SK-N-DZ (cell line): ENCODE measurements at regions not wholly inside any gene's neighbourhood (a gene's known extent, or its start where the extent isn't known, plus 50 kb on each side); places are given as distances from the start of the nearest gene placed in this dataset.

Experiments
- DNase-seq: peaks from one replicate; pipeline ENCODE4 v3.0.0-alpha.2; 2015; ENCODE audit warnings: low spot score

DNA sequence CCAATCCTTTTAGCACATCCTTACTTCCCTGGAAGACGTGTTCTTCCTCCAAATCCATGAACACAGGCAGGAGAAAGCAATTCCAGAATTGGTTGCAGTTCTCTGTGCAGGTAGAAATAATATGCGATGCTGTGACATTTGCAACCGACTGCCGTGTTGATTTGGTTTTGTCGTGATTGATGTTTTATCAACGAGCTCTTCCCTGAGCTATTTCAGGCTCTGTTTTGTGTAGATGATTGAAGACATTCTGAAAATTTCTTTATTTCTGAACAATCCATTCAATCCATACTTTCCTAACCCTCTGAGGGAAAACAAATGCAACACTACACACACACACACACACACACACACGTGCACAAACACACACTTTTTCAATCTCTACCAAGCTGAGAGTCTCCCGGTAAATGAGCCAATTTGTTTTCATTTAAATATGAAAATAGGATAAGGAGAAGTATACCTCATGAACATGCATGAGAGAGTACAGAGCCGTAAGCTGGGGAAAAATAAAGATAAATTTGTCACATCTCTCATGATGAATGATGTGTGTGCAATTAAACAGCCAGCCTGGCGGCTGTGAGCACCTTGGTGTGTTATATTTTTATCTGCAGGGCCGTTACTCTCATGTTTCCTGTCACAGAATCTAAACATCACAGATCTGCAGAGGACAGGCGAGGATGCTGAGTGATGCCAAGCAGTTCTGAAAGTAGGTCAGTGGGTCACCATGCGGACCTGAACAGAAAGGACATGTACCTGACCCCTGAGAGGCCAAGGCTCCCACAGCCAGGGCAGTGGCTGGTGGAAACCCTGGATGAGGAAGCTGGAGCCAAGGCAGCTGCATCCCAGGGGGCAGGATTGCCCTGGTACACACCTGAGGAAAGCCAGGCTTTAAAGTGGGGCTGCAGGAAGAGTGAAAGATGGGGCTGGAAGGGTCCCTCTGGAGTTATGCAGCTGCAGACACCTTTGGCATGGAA, 64.8 kb downstream of the PDCL3 start:
- DNase-seq: no peak

DNA sequence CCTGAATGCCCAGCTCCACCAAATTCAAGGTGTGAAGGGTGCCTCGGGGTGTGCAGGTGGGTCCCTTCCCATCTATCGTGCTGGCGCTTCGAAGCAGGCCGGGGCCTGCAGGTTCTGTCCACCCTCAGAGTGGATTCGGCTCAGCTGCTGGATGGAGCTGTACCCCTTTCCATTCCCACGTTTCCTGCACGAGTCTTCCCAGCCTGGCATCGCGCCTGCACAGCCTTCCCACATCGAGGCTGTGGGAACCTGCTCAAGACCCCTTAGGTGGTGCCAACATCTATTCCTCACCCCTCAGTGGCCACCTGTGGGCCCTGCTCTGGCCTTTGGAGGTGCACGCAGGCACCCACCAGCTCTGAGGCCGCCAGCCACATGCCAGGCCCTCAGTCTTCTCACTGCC, 65.7 kb downstream of the PDCL3 start:
- DNase-seq: no peak

DNA sequence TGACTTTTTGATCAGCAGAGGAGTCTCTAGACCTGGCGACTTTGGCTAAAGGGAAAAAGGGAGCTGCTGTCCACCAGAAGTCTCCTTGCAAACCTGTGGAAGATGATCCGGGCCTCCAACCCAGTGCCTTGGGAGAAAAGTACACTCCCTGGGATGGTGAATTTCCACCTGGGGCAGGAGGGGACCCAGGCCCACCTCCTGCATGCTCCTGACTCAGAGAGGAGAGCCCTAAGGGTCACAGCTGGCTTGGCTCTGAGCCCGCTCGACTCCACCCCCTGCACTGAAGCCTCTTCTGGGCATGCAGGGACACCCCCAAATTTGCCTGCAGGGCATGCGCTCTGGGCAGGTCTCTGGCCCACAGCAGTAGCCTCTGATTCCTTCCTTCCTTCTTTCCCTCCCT, 66.5 kb downstream of the PDCL3 start:
- DNase-seq: no peak

DNA sequence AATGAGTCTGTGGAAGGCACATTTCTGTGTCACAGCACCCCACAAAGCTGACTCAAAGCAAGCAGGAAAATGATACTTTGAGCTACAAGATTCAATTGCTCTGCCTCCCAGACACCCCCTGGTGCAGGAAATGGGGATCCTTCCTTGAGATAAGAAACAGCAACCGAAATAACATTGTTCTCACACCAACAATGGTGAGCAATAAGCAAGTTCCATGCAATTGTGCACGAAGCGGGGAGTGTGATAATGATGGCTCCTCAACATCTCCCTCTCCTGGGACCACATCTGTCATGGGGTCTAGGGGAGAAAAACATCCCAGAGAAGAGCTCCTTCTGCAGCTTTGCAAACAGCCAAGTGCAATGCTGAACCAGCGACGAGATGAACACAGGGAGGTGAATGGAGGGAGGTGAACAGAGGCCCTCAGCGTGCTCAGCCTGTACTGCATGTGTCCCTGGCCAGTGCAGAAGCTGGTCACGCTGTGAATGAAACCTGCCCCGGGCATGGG, 67.7 kb downstream of the PDCL3 start:
- no peak for DNase-seq

DNA sequence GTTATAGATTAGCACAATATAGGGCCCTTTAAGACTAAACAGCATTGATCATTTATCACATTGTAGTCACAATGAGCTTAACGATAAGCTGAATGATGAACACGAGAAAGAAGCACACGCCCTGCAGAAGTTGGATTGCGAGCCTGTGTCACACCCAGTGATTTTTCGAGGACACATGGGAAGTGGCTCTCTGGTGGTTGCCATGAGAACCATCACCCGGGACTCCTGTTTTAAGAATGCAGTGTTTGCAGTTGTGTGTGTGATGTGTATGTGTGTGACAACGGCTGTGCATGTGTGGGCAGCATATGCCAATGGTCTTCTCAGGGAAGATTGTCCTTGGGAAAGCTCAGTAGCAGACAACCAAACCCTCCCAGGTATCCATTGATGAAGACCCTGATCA, 69.2 kb downstream of the PDCL3 start:
- DNase-seq: no peak

DNA sequence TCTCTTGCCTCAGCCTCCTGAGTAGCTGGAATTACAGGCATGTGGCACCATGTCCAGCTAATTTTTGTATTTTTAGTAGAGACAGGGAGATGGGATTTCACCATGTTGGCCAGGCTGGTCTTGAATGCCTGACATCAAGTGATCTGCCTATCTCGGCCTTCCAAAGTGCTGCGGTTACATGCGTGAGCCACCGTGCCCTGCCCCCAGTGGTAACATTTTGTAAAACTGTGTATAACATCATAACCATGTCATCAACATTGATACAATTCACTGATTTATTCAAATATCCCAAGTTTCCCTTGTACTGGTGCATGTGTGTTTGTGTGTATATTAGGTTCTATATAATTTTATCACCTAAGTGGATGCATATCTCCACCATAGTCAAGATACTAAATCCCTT, 70.0 kb downstream of the PDCL3 start:
- no peak for DNase-seq

DNA sequence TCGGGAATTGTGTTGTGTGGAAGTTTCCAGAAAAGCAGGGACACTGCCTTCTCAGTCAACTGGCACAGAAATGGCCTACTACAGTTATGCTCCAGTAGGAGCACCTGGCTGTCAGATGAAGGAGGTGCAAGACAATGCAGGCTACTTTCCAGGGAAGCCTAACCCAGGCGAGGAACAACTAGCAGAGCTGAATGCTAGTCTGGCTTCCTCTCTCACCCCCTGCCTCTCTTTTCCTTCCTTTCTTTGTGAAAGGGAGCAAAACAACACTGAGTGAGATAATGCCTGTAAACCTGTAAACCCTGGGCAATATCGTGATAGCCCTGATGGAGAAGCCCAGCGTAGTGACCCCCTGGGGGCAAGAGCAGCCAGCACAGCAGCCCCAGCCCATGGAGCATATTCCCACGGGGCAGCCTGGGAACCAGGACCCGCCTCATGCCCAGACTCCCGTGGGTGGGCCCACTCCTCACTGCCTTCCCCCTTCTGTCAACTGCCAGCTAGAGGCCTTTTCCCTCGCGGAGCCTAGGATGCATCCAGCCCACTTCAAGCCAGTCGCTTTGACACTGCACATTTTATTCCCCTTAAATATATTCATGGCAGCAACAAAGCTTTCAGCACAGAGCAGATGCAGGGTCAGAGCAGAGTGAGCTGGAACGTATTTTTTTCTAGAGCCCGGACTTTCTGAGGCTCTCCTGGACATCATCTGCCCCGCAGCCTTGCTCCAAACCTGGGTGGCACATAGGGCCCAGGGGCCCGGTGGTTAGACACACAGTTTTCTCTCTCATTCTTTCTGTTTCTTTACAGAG, 77.0 kb downstream of the PDCL3 start:
- no peak for DNase-seq

DNA sequence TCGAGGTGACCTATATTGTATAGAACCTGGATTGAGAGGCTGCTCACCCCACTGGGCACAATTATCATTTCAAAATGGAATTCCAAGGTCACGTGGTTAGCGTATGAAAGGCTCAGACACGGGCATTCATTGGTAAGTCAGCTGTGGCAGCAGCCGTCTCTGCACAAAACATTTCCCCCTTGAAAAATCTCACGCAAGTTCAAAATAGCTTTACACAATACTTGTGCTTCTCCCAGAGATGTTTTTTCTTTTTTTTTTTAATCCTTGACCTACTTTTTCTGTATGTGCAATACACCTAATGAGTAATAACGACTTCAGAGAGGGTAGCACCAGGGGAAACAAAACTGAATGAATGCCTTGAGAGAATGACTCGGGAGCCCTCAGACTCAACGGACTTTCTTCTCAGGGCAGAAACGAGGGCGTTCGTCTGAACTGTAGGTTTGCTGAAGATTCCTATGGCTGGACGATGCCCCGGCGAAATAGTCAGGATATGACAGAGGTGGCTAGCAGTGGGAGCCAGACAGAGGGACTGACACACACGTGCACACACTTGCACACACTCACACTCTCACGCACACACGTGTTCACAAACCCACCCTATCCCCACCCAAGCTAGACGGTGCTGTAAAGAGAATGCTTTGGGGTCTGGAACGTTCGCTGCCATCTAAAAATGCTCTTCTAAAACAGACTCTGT, 77.8 kb downstream of the PDCL3 start:
- no peak for DNase-seq

DNA sequence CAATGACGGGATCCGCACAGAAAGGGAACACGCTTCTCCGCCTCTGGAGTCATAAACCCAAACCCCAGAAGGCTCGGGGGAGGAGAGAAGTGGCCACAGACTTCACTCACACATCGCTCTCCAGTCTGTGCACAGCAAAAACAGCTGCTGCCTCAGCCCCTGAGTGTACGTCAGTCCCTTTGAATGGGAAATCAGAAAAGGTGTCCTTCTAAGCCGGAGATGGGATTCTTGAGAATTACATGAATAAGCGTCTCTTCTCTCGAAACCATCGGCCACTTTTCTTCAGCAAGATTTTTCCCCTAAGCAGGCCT, 78.3 kb downstream of the PDCL3 start:
- DNase-seq: no peak

DNA sequence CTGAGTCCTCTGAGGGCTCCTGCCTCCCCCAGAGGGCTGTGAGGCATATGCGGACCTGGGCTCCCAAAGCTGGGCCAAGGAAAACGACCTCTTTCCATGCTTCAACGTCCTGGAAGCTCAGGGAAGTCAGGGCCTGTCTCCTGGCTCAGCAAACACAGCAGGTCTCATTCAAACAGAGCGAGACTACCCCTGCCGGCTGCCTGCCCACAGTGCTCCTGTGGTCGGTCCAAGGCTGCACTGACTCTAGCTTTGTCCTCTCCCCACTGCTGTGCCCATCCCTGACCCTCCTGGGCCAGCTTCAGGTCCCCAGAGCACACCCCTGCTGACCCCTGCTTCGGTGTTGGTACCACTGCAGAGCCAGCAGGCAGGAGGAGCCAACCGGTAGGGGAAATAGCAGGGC, 79.6 kb downstream of the PDCL3 start:
- DNase-seq: no peak

DNA sequence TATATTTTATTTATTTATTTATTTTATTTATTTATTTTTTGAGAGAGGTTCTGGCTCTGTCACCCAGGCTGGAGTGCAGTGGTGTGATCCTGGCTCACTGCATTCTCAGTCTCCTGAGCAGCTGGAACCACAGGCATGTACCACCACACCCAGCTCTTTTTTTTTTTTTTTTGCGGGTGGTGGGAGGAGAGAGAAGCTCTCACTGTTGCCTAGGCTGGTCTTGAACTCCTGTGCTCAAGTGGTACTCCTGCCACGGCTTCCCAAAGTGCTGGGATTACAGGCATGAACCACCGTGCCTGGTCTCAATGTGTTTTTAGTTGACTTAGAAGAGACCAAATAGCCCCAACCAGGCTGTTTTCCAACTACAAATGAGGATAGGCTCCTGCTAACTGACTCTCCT, 80.7 kb downstream of the PDCL3 start:
- DNase-seq: no peak

DNA sequence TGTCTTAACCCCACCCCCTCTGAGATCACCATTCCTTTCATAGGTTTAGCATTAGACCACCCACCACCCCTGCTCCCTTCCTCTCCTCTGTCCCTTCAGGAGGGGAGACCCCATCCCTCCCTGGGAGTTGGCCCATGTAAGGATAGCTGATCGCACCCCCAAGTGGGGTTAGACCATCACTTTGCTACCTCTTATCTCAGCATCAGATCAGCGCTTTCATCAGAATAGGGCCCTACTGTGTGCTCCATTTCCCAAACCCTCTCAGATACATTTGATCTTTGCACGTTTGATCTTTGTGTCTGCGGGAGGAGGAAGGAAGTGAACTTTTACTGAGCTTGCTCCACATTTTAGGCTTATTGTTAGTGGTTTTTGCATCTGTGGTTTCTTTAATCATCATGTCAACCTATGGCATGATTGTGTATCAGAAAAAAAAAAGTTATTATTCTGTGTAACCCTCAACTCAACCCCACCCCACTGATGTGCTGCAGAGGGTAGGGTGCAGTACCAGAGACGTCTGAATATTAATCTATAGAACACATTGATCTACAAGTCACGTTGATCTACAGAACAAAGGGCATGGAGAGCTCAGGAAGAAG, 81.2 kb downstream of the PDCL3 start:
- DNase-seq: no peak

DNA sequence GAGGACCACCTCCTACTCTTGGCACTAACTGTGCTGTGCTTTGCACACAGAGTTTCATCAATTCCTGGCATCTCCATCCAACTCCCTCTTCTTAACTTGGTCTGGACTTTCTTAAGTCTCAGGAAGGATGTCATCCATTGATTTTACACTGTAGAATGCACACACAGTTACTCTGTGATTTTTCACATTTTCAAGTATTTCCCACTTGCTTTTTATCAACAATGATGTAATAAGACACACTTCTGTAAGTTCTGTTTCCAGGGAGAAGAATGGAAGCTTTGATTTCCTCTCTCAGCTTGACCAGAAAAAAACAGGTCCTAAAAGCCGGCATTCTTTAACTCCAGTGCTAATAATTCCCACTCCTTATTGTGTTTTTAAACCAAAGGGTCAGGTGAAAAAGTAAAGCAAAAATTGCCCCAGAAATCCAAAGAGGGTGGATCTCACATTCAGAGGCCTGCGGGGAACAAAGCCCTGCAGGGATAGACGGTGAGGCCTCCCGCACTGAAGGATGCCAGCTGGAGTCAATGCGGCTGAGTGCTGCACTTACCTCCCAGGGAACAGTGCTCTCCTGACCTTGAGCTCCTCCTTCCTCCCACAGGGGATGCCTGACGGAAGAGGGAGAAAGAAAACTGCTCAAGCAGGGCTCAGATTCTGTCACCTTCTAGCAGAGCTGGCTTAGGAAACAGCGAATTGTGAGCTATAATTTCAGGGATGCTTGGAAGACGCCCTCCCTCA, 83.1 kb downstream of the PDCL3 start:
- DNase-seq: no peak

DNA sequence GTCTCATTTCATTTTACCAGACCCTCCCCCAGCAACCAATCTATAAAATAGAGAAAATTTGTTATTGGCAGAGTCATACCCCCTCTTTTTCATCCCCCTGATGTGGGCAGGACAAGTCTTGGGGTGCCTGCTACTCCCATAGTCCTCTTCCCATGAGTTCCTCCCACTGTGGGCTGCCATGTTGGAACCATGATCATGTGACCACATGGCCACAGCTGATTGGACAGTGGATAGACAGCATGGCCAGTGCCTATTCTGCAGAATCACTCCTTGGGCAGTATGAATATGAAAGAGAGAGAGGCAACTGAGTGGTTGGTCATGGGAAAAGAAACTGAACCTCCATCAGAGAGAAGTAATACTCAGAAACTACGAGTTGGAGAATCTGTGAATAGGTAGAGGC, 84.9 kb downstream of the PDCL3 start:
- no peak for DNase-seq

DNA sequence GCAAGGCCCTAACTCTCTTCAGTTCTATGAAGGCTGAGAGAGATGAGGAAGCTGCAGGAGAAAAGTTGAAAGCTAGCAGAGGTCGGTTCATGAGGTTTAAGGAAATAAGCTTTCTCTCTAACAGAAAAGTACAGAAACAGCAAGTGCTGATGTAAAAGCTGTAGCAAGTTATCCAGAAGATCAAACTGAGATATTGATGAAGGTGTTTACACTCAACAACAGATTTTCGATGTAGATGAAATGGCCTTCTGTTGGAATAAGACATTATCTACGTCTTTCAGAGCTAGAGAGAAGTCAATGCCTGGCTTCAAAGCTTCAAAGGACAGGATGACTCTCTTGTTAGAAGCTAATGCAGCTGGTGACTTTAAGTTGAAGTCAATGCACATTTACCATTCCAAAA, 87.4 kb downstream of the PDCL3 start:
- no peak for DNase-seq

DNA sequence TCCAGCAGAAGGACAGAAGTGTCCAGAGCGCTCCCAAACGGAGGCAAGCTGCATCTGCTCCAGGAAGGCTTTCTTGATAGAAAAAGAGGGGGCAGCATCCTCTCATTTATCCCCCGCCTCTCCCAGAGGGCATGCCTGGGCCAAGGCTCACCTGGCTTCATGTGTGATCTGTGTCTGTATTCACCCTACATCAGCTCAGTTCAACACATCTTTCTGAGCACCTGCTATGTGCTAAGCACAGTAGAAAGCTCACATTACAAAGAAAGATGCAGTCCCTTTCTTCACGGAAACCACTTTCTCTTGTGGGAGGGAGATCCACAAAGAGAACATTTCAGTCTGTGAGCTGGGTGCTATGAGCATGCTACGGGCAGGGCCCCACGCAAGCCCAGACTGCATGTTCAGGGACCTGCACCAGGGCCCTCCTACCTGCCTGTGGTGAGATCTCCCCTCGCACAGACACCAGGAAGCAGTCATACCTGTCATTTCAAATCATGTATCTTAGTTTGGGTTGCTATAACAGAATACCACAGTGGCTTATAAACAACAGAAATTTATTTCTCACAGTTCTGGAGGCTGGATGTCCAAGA, 90.7 kb downstream of the PDCL3 start:
- no peak for DNase-seq

DNA sequence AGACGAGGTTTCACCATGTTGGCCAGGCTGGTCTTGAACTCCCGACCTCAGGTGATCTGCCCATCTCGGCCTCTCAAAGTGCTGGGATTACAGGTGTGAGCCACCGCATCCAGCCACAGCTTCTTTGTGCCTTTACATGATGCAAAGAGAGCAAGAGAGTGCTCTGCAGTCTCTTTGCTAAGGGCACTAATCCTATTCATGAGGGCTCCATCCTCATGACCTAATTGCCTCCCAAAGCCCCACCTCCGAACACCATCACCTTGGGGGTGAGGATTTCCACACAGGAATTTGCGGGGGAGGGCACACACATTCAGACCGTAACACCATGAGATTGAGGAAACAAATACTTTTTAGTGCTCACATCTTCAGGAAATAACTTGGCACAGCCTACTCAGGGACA, 91.8 kb downstream of the PDCL3 start:
- no peak for DNase-seq

DNA sequence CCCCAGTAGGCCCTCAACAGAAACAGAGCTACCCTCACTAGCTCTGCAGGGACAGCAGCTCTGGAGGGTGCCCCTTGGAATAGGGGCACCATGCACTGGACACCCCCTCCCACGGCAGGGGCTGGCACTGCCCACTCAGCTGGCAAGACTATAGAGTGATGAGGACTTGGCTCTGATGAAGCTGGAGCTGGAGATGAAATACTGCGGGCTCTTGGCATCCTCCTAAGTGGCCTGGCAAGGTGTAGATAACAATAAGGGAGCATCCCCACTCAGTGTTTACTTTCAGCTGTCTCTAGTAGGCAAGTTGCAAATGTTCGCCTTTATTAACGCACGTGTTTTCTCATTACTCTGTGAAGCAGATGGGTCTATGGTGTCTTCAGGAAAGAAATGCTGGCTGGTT, 92.7 kb downstream of the PDCL3 start:
- DNase-seq: no peak

DNA sequence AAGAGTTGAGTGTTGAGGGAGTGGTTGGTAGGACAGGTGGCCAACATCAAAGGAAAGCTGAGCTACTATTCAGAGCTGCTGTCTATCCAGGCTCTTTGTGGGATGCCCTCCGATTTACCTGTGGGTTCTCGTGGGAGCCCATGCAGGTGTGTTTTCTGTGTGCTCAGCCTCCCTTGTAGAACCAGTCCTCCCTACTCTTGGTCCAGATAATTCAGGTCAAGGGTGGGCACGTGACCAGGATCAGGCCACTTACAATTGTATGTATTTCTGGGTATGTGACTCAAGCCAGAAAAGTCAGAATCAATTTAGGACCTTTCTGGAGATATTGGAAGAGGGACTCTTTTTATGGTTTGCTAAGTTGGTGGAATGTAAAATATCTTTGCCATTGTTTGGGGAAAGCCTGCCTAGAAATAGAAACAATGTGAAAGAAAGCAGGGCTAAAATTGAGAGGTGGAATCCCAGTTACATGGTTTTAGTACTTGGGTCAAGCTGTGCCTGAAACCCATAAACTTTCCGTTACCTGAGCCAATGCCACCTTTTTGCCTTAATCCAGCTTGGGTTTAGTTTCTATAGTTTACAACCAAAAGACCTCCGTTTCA, 93.2 kb downstream of the PDCL3 start:
- DNase-seq: no peak

DNA sequence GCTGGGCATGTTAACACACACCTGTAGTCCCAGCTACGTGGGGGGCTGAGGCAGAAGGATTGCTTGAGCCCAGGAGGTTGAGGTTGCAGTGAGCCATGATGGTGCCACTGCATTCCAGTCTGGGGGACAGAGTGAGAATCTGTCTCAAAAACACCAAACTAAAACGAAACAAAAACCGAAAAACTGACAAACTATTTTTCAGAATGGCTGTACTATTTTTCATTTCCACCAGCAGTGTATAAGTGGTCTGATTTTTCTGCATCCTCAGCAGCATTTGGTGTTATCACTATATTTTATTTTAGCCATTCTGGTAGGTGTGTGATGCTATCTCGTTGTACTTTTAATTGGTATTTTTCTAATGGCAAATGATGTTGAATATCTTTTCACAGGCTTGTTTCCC, 95.2 kb downstream of the PDCL3 start:
- no peak for DNase-seq
